GM21360 (cell line): ENCODE measurements at regions not wholly inside any gene's neighbourhood (a gene's known extent, or its start where the extent isn't known, plus 50 kb on each side); places are given as distances from the start of the nearest gene placed in this dataset.

ENCODE experiments used
- ATAC-seq: cut with Tn5 transposase; IDR thresholded peaks from one replicate; pipeline ENCODE4 v1.9.1; 2021; ENCODE audit warnings: mild to moderate bottlenecking, moderate library complexity; ENCODE audit not compliant: unreplicated experiment

- no peak for ATAC-seq
These were observed 325.2 kb downstream of the DRD1 start for GRCh38 chr5:175118700-175119309.

- ATAC-seq: no peak
These were observed 327.4 kb downstream of the DRD1 start for GRCh38 chr5:175116466-175117048.

- no peak for ATAC-seq
These were observed 328.2 kb downstream of the DRD1 start for GRCh38 chr5:175115831-175116230.

GRCh38 chr5:175113947-175114346 lies 330.0 kb downstream of the DRD1 start:
- no peak for ATAC-seq

GRCh38 chr5:175109058-175109755 lies 334.8 kb downstream of the DRD1 start:
- ATAC-seq: no peak

- no peak for ATAC-seq
These were observed 336.1 kb downstream of the DRD1 start for GRCh38 chr5:175107865-175108264.

- no peak for ATAC-seq
These were observed 336.9 kb downstream of the DRD1 start for GRCh38 chr5:175107028-175107588.

- ATAC-seq: no peak
These were observed 339.3 kb downstream of the DRD1 start for GRCh38 chr5:175104677-175105076.

GRCh38 chr5:175103746-175104145 lies 340.2 kb downstream of the DRD1 start:
- ATAC-seq: no peak

- no peak for ATAC-seq
These were observed 341.3 kb downstream of the DRD1 start for GRCh38 chr5:175102717-175103116.

GRCh38 chr5:175098301-175098700 lies 345.7 kb downstream of the DRD1 start:
- no peak for ATAC-seq

GRCh38 chr5:175096469-175097165 lies 347.4 kb downstream of the DRD1 start:
- no peak for ATAC-seq

GRCh38 chr5:175094461-175094860 lies 349.5 kb downstream of the DRD1 start:
- no peak for ATAC-seq

- no peak for ATAC-seq
These were observed 351.3 kb downstream of the DRD1 start for GRCh38 chr5:175092691-175093090.

- ATAC-seq: no peak
These were observed 355.0 kb downstream of the DRD1 start for GRCh38 chr5:175088963-175089362.

- ATAC-seq: no peak
These were observed 358.6 kb downstream of the MSX2 start for GRCh38 chr5:175082866-175083590.

- no peak for ATAC-seq
These were observed 358.0 kb downstream of the MSX2 start for GRCh38 chr5:175082346-175082745.

GRCh38 chr5:175079707-175080106 lies 355.3 kb downstream of the MSX2 start:
- ATAC-seq: no peak

- ATAC-seq: no peak
These were observed 345.9 kb downstream of the MSX2 start for GRCh38 chr5:175070283-175070682.

- no peak for ATAC-seq
These were observed 335.9 kb downstream of the MSX2 start for GRCh38 chr5:175060257-175060656.

GRCh38 chr5:175059687-175060211 lies 335.4 kb downstream of the MSX2 start:
- no peak for ATAC-seq
